ENCODE measurements at regions not wholly inside any gene's neighbourhood (a gene's known extent, or its start where the extent isn't known, plus 50 kb on each side); places are given as distances from the start of the nearest gene placed in this dataset.
"Not testable (repeated sequence)": the region's sequence is repeated elsewhere in the genome, so short reads cannot be mapped to it uniquely, and the experiment has no call there.

DNA sequence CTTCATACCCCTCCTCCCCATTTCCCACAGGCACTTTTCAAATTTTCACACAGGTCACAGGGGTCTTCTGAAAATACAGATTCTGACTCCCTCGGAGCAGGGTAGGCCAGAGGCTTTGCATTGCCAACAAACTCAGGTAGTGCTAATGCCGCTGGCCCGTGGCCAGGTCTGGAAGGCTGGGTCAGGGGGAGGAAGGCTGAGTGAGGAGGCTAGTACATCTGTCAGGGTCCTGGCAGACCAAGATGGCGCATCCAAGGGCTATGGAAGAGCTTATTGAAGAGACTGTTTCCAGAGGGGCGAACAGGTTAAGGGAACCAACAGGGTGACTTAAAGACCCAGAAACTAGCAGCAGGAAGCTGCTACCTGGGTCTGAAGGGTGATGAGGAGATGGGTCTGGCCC, 336.7 kb upstream of the ID2 start:
- Histone ChIP-seq H3K4me3 (ENCODE audit: low read length in 2 of 2) (no peak overlapping the region), H3K27ac (ENCODE audit: low read depth in 2 of 2, low read length in 2 of 2) (no peak overlapping the region), H3K4me1 (ENCODE audit: control insufficient read depth in 2 of 2, insufficient read depth in 2 of 2, low read length in 2 of 2) (peaks cover 5 to 10% of the 10 kb centered on the region in 2 donors), H3K36me3 (ENCODE audit: control insufficient read depth in 2 of 2, insufficient read depth in 2 of 2, low read length in 2 of 2) (no peaks in the 10 kb centered on the region), H3K9me3 (ENCODE audit: control insufficient read depth in 2 of 2, low read length in 2 of 2) (no peaks in the 10 kb centered on the region), H3K27me3 (ENCODE audit: control insufficient read depth in 2 of 2, insufficient read depth in 2 of 2, low read length in 2 of 2) (no peaks in the 10 kb centered on the region), H3K9ac (ENCODE audit: low read depth in 1 of 2, low read length in 2 of 2) (no peak overlapping the region)

DNA sequence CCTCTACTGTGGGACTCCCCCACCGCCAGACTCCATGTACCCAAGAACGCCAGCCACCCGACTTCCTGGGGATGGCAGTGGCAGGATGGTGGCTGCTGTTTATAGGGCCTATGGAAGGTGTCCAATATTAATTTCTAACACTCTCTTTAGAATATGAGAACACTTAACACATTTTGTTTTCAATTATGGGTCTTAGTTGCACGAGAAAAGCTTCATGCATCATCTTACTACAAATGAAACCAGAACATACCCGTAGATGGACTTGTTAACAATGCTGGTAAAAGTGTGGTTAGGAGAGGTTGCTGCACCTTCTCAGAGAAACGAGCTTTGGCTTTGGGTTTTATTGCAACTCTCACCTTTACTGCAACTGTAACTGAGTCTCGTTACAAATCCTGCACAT, 335.6 kb upstream of the ID2 start:
- H3K27me3 ChIP-seq (ENCODE audit: control insufficient read depth in 2 of 2, insufficient read depth in 2 of 2, low read length in 2 of 2) = no peaks in the 10 kb centered on the region
- peaks cover 5 to 10% of the 10 kb centered on the region in 2 donors for H3K4me1 ChIP-seq (ENCODE audit: control insufficient read depth in 2 of 2, insufficient read depth in 2 of 2, low read length in 2 of 2)
- H3K4me3 ChIP-seq (ENCODE audit: low read length in 2 of 2) = no peak overlapping the region
- no peaks in the 10 kb centered on the region for H3K9me3 ChIP-seq (ENCODE audit: control insufficient read depth in 2 of 2, low read length in 2 of 2)
- H3K27ac ChIP-seq (ENCODE audit: low read depth in 2 of 2, low read length in 2 of 2) = no peak overlapping the region
- H3K36me3 ChIP-seq (ENCODE audit: control insufficient read depth in 2 of 2, insufficient read depth in 2 of 2, low read length in 2 of 2) = no peaks in the 10 kb centered on the region
- no peak overlapping the region for H3K9ac ChIP-seq (ENCODE audit: low read depth in 1 of 2, low read length in 2 of 2)

DNA sequence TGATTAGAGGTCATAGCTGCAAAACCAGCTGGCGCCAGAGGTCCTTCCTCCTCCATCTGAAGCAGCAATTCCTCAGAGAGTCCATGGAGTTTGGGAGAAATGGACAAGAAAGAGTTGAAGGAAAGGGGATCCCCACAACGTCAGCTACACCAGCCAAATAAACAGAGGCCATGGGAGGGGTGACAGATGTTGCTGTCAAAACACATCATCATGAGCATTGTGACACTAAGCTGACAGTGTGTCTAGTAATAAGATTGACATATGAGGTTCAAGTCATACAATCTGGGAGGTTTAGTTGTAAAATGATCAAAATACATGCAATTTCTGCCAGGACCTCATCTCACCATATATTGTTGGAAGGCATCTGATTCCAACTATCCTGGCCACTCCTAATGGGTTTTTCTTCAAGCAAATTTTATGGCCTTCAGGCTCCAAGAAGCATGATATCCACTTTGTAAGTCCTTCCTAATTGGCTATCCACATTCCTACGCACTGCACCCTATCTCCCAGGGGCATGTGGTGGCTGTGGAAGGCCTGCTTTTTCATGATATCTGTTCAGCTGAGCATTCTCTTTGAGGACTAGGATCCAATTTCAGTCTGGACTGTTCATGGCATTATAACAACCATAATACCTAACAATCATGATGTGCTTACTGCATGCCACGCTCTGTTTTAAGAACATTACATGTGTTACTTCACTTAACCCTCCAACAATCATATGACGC, 335.0 kb upstream of the ID2 start:
- Histone ChIP-seq H3K4me3 (ENCODE audit: low read length in 2 of 2) (no peak overlapping the region), H3K4me1 (ENCODE audit: control insufficient read depth in 2 of 2, insufficient read depth in 2 of 2, low read length in 2 of 2) (peaks cover 5 to 10% of the 10 kb centered on the region in 2 donors), H3K9me3 (ENCODE audit: control insufficient read depth in 2 of 2, low read length in 2 of 2) (no peaks in the 10 kb centered on the region), H3K27me3 (ENCODE audit: control insufficient read depth in 2 of 2, insufficient read depth in 2 of 2, low read length in 2 of 2) (no peaks in the 10 kb centered on the region), H3K36me3 (ENCODE audit: control insufficient read depth in 2 of 2, insufficient read depth in 2 of 2, low read length in 2 of 2) (no peaks in the 10 kb centered on the region), H3K27ac (ENCODE audit: low read depth in 2 of 2, low read length in 2 of 2) (no peak overlapping the region), H3K9ac (ENCODE audit: low read depth in 1 of 2, low read length in 2 of 2) (no peak overlapping the region)

DNA sequence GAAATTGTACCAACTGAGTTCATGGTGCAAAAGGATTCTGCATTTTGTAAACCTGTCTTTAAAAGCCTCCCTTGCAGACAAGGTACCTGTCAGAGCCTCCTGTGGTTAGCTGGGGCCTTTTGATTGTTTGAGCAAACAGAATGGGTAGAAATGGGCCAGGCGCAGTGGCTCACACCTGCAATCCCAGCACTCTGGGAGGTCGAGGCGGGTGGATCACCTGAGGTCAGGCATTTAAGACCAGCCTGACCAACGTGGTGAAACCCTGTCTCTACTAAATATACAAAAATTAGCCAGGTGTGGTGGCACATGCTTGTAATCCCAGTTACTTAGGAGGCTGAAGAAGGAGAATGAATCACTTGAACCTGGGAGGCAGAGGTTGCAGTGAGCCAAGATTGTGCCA, 332.9 kb upstream of the ID2 start:
- not testable (repeated sequence) for H3K27me3 ChIP-seq (ENCODE audit: control insufficient read depth in 2 of 2, insufficient read depth in 2 of 2, low read length in 2 of 2); H3K4me3 ChIP-seq (ENCODE audit: low read length in 2 of 2); H3K36me3 ChIP-seq (ENCODE audit: control insufficient read depth in 2 of 2, insufficient read depth in 2 of 2, low read length in 2 of 2); H3K9ac ChIP-seq (ENCODE audit: low read depth in 1 of 2, low read length in 2 of 2); H3K27ac ChIP-seq (ENCODE audit: low read depth in 2 of 2, low read length in 2 of 2); H3K9me3 ChIP-seq (ENCODE audit: control insufficient read depth in 2 of 2, low read length in 2 of 2); H3K4me1 ChIP-seq (ENCODE audit: control insufficient read depth in 2 of 2, insufficient read depth in 2 of 2, low read length in 2 of 2)

DNA sequence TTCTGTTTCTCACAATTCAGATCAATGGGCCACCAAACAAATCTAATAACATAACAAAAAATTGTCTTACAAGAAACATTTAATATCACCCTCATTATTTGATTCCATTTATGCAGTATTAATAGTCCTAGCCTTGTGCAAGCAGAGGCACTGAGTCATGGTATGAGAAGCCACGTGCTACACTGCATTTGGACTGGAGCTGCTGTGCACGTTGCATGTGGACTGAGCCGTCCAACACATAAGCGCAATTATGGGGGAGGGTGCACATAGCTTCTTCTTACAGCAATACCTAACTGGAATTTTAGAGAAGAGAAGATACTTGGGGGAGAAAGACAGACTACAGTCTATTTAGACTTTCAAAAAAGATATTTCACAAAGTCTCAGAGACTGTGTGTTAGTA, 329.6 kb upstream of the ID2 start:
- H3K36me3 ChIP-seq (ENCODE audit: control insufficient read depth in 2 of 2, insufficient read depth in 2 of 2, low read length in 2 of 2) = no peaks in the 10 kb centered on the region
- H3K9ac ChIP-seq (ENCODE audit: low read depth in 1 of 2, low read length in 2 of 2) = no peak overlapping the region
- no peaks in the 10 kb centered on the region for H3K9me3 ChIP-seq (ENCODE audit: control insufficient read depth in 2 of 2, low read length in 2 of 2)
- no peak overlapping the region for H3K4me3 ChIP-seq (ENCODE audit: low read length in 2 of 2)
- no peak overlapping the region for H3K27ac ChIP-seq (ENCODE audit: low read depth in 2 of 2, low read length in 2 of 2)
- no peaks in the 10 kb centered on the region for H3K4me1 ChIP-seq (ENCODE audit: control insufficient read depth in 2 of 2, insufficient read depth in 2 of 2, low read length in 2 of 2)
- H3K27me3 ChIP-seq (ENCODE audit: control insufficient read depth in 2 of 2, insufficient read depth in 2 of 2, low read length in 2 of 2) = no peaks in the 10 kb centered on the region

DNA sequence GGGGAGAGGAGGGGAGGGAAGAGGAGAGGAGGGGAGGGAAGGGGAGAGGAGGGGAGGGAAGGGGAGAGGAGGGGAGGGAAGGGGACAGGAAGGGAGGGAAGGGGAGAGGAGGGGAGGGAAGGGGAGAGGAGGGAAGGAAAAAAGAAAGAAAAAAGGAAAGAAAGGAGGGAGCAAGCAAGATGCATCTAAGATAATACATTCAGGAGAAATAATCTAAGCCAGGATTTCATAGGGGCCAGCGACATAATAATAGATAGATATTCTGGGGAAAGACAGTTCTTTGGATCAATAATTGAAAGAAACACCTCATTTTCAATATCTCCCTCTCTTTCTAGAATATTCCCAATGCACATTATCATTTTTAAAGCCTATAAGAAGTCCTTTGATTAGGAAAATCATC, 328.9 kb upstream of the ID2 start:
- H3K9ac ChIP-seq (ENCODE audit: low read depth in 1 of 2, low read length in 2 of 2) = no peak overlapping the region
- no peaks in the 10 kb centered on the region for H3K27me3 ChIP-seq (ENCODE audit: control insufficient read depth in 2 of 2, insufficient read depth in 2 of 2, low read length in 2 of 2)
- H3K4me1 ChIP-seq (ENCODE audit: control insufficient read depth in 2 of 2, insufficient read depth in 2 of 2, low read length in 2 of 2) = no peaks in the 10 kb centered on the region
- no peaks in the 10 kb centered on the region for H3K9me3 ChIP-seq (ENCODE audit: control insufficient read depth in 2 of 2, low read length in 2 of 2)
- H3K27ac ChIP-seq (ENCODE audit: low read depth in 2 of 2, low read length in 2 of 2) = no peak overlapping the region
- H3K4me3 ChIP-seq (ENCODE audit: low read length in 2 of 2) = no peak overlapping the region
- H3K36me3 ChIP-seq (ENCODE audit: control insufficient read depth in 2 of 2, insufficient read depth in 2 of 2, low read length in 2 of 2) = no peaks in the 10 kb centered on the region

DNA sequence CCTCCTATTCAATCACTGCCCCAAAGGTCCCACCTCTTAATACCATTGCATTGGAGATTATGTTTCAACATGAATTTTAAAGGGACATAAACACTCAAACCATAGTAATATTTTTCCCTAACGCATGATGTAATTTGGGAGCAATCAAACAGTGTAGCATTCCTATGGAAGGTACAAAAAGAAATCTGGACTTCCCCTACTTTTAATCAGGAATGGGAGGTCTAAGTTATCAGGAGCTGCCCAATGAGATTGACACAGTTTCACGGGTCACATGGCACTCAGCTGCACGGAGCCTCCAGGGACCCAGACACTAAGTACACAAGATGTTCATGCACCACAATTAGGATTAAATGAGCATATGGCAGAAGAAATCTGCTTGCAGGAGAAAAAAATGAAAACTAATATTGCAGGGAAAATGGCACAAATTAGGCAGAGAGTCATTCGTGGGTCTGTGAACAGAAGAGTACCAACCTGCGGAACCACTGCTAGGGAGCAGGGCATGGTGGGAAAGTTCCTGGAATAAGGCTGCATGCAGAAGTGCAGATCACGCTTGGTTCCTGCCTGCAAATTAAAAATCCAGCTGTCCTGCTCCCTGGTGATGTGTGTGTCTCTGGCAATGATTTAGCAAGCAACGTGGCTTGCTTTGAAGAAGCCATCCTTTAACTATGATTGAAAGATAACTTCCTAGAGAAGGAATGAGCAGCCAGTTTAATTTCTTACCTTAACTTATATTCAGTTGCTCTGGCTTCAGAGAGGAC, 326.6 kb upstream of the ID2 start:
- H3K27ac ChIP-seq (ENCODE audit: low read depth in 2 of 2, low read length in 2 of 2) = no peak overlapping the region
- no peaks in the 10 kb centered on the region for H3K36me3 ChIP-seq (ENCODE audit: control insufficient read depth in 2 of 2, insufficient read depth in 2 of 2, low read length in 2 of 2)
- no peaks in the 10 kb centered on the region for H3K27me3 ChIP-seq (ENCODE audit: control insufficient read depth in 2 of 2, insufficient read depth in 2 of 2, low read length in 2 of 2)
- H3K9me3 ChIP-seq (ENCODE audit: control insufficient read depth in 2 of 2, low read length in 2 of 2) = no peaks in the 10 kb centered on the region
- H3K4me1 ChIP-seq (ENCODE audit: control insufficient read depth in 2 of 2, insufficient read depth in 2 of 2, low read length in 2 of 2) = no peaks in the 10 kb centered on the region
- no peak overlapping the region for H3K9ac ChIP-seq (ENCODE audit: low read depth in 1 of 2, low read length in 2 of 2)
- no peak overlapping the region for H3K4me3 ChIP-seq (ENCODE audit: low read length in 2 of 2)

DNA sequence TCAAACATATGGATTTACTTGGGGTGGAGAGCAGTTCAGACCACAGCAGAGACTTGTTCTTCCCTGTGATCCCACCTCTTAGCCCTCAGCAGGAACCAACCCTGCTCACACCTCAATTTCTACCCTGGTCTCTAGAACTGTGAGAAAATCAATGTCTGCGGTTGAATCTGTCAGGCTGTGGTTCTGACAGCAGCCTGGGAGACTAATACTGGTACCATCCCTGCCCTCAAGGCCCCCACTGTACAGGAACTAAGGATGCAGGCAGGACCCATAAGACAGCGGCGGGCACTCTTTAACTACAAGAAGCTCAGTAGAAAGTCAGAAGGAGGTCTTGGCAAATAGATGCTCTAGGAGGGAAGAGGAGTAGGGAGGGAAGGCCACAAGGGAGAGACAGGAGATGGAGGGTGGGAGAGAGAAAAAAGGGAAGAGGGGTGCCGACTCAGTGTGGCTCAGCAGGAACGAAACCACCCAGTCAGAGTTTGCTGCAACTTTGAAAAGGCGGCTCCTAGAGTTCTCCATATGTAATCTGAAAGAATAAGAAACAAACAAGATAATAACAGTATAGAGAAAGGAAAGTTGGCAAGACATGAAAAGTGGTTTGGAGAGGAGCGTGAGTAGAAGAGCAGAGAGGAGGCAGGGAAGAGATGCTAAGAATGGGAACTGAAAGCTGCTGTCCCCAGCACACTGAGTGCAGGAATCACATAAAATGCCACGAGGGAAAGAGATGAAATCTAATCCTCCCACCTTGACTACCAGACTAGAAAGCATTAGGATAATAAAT, 323.9 kb upstream of the ID2 start:
- H3K4me1 ChIP-seq (ENCODE audit: control insufficient read depth in 2 of 2, insufficient read depth in 2 of 2, low read length in 2 of 2) = no peaks in the 10 kb centered on the region
- no peak overlapping the region for H3K27ac ChIP-seq (ENCODE audit: low read depth in 2 of 2, low read length in 2 of 2)
- H3K9me3 ChIP-seq (ENCODE audit: control insufficient read depth in 2 of 2, low read length in 2 of 2) = no peaks in the 10 kb centered on the region
- no peaks in the 10 kb centered on the region for H3K27me3 ChIP-seq (ENCODE audit: control insufficient read depth in 2 of 2, insufficient read depth in 2 of 2, low read length in 2 of 2)
- H3K36me3 ChIP-seq (ENCODE audit: control insufficient read depth in 2 of 2, insufficient read depth in 2 of 2, low read length in 2 of 2) = no peaks in the 10 kb centered on the region
- no peak overlapping the region for H3K4me3 ChIP-seq (ENCODE audit: low read length in 2 of 2)
- no peak overlapping the region for H3K9ac ChIP-seq (ENCODE audit: low read depth in 1 of 2, low read length in 2 of 2)

DNA sequence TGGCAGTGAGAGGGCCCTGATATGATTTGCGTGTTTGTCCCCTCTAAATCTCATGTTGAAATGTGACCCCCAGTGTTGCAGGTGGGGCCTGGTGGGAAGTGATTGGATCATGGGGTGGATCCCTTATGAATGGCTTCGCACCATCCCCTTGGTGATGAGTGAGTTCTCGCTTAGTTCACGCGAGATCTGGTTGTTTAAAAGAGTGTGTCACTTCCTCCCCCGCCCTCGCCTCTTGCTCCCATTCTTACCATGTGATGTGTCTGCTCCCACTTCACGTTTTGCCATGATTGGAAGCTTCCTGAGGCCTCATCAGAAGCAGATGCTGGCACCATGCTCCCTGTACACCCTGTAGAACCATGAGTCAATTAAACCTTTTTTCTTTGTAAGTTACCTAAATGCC, 319.9 kb upstream of the ID2 start:
- H3K4me3 ChIP-seq (ENCODE audit: low read length in 2 of 2) = no peak overlapping the region
- no peaks in the 10 kb centered on the region for H3K9me3 ChIP-seq (ENCODE audit: control insufficient read depth in 2 of 2, low read length in 2 of 2)
- H3K36me3 ChIP-seq (ENCODE audit: control insufficient read depth in 2 of 2, insufficient read depth in 2 of 2, low read length in 2 of 2) = no peaks in the 10 kb centered on the region
- no peak overlapping the region for H3K27ac ChIP-seq (ENCODE audit: low read depth in 2 of 2, low read length in 2 of 2)
- no peaks in the 10 kb centered on the region for H3K27me3 ChIP-seq (ENCODE audit: control insufficient read depth in 2 of 2, insufficient read depth in 2 of 2, low read length in 2 of 2)
- H3K4me1 ChIP-seq (ENCODE audit: control insufficient read depth in 2 of 2, insufficient read depth in 2 of 2, low read length in 2 of 2) = peaks cover 0 to 3% of the 10 kb centered on the region in 2 donors
- H3K9ac ChIP-seq (ENCODE audit: low read depth in 1 of 2, low read length in 2 of 2) = no peak overlapping the region

DNA sequence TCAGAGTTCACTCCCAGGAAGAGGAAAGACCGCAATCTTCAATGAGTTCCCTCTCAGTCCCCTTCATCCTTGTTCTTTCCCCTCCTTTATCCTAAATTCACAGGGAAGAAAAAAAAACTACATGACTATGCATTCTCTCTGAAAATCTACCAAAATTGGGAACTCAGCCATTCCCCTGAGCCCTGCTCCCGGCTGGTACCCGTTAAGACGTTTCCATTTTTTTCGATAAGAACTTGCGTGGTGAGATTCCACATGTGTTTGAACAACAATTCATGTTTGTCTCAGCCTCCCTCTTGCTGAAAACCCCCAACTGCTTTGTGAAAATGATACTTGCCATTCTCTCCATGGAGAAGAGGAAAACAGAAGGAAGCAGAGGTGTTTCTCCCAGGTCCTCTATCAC, 318.7 kb upstream of the ID2 start:
- H3K9me3 ChIP-seq (ENCODE audit: control insufficient read depth in 2 of 2, low read length in 2 of 2) = no peaks in the 10 kb centered on the region
- H3K4me3 ChIP-seq (ENCODE audit: low read length in 2 of 2) = no peak overlapping the region
- H3K27ac ChIP-seq (ENCODE audit: low read depth in 2 of 2, low read length in 2 of 2) = no peak overlapping the region
- peaks cover 0 to 3% of the 10 kb centered on the region in 2 donors for H3K4me1 ChIP-seq (ENCODE audit: control insufficient read depth in 2 of 2, insufficient read depth in 2 of 2, low read length in 2 of 2)
- no peaks in the 10 kb centered on the region for H3K36me3 ChIP-seq (ENCODE audit: control insufficient read depth in 2 of 2, insufficient read depth in 2 of 2, low read length in 2 of 2)
- no peak overlapping the region for H3K9ac ChIP-seq (ENCODE audit: low read depth in 1 of 2, low read length in 2 of 2)
- no peaks in the 10 kb centered on the region for H3K27me3 ChIP-seq (ENCODE audit: control insufficient read depth in 2 of 2, insufficient read depth in 2 of 2, low read length in 2 of 2)
